SK-N-MC (cell line): ENCODE measurements at regions not wholly inside any gene's neighbourhood (a gene's known extent, or its start where the extent isn't known, plus 50 kb on each side); places are given as distances from the start of the nearest gene placed in this dataset.
"Not testable (repeated sequence)": the region's sequence is repeated elsewhere in the genome, so short reads cannot be mapped to it uniquely, and the experiment has no call there.

Experiments used
- EZH2 ChIP-seq: fragments of 200-600 bp; sonication (generic); IDR thresholded peaks from one replicate; pipeline ENCODE4 v1.6.1; 2017; ENCODE audit warnings: antibody characterized with exemption
- FOXP2 ChIP-seq: optimal IDR thresholded peaks from 2 replicates; pipeline ENCODE3; 2011; ENCODE audit warnings: mild to moderate bottlenecking, moderate library complexity; ENCODE audit not compliant: insufficient read depth; ENCODE audit errors: extremely low read length, control extremely low read depth
- POLR2AphosphoS5 ChIP-seq: IDR thresholded peaks from 2 replicates; pipeline ENCODE4 v1.6.1; 2012; ENCODE audit warnings: mild to moderate bottlenecking, low read depth, low read length, borderline replicate concordance

GRCh38 chr15:77926296-77926695 lies 151.2 kb downstream of the TBC1D2B start:
- not testable (repeated sequence) for TF ChIP-seq EZH2, POLR2AphosphoS5, FOXP2
